HCT116 (cell line): ENCODE measurements at regions not wholly inside any gene's neighbourhood (a gene's known extent, or its start where the extent isn't known, plus 50 kb on each side); places are given as distances from the start of the nearest gene placed in this dataset.

Source experiments
- POLR2A ChIP-seq: IDR thresholded peaks from 2 replicates; pipeline ENCODE4 v1.7.0; 2011; ENCODE audit warnings: borderline replicate concordance; ENCODE audit not compliant: insufficient read depth, insufficient read length; ENCODE audit errors: extremely low read depth
- SRF ChIP-seq: IDR thresholded peaks from 2 replicates; pipeline ENCODE4 v1.6.1; 2012; ENCODE audit warnings: low read depth

DNA sequence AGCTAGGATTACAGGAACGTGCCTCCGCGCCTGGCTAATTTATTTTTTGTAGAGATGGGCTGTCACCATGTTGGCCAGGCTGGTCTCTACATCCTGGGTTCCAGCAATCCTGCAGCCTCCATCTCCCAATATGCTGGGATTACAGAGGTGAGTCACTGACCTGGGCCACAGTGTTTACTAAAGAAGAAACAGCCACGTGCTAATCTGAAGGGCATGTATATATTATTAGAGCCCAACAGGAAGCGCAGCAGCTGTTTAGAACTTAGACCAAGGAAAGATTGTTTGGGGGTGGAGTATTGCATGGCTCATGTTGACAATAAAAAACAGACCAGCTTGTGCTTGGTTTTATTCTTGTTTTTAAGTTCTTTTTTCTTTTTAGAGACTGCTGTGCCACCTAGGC, 60.2 kb downstream of the HAPSTR1 start:
- no peak for TF ChIP-seq POLR2A
- no peak for TF ChIP-seq SRF
